BE2C (cell line): ENCODE measurements at regions not wholly inside any gene's neighbourhood (a gene's known extent, or its start where the extent isn't known, plus 50 kb on each side); places are given as distances from the start of the nearest gene placed in this dataset.

Experiments used
- DNase-seq: peaks from one replicate; pipeline ENCODE4 v3.0.0-alpha.2; 2020
- H3K27me3 ChIP-seq: fragments of 250-450 bp; sonication (Bioruptor Pico); 2 replicates; pipeline ENCODE4 v1.5.1; 2020; ENCODE audit warnings: mild to moderate bottlenecking
- H3K36me3 ChIP-seq: fragments of 250-450 bp; sonication (Bioruptor Pico); 2 replicates; pipeline ENCODE4 v1.5.1; 2020; ENCODE audit warnings: mild to moderate bottlenecking
- H3K4me1 ChIP-seq: fragments of 250-450 bp; sonication (Bioruptor Pico); 2 replicates; pipeline ENCODE4 v1.5.1; 2020
- H3K4me3 ChIP-seq: 2 replicates; pipeline ENCODE4 v1.5.1; 2011; ENCODE audit warnings: low read depth, low read length
- H3K9me3 ChIP-seq: fragments of 250-450 bp; sonication (Bioruptor Pico); 2 replicates; pipeline ENCODE4 v1.5.1; 2020
- TF ChIP-seq, protein P1 (sequence below): IDR thresholded peaks from 2 replicates; pipeline ENCODE4 v1.5.1; 2012; ENCODE audit warnings: mild to moderate bottlenecking, low read depth, low read length

DNA sequence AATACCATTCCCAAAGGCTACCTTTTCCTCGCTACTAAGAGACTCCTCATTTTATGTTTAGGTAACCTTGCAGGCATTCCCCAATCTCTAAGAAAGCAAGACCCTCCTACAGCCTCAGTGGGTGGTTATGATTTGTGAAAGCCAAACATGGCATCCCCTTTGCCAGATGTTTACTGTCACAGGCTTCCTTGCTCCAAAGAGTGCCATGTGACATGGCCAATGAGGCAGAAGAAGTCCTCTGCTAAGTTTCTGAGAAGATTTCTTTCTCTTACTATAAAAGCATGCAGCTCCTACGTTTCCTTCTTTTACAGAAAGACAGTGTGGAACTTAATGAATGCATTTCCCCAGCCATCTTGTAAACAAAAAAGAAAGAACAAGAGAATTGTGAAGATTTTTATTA, 688.2 kb downstream of the TBC1D32 start:
- no peaks in the 10 kb centered on the region for H3K27me3 ChIP-seq
- H3K4me3 ChIP-seq = no peak overlapping the region
- TF ChIP-seq, protein P1, sequence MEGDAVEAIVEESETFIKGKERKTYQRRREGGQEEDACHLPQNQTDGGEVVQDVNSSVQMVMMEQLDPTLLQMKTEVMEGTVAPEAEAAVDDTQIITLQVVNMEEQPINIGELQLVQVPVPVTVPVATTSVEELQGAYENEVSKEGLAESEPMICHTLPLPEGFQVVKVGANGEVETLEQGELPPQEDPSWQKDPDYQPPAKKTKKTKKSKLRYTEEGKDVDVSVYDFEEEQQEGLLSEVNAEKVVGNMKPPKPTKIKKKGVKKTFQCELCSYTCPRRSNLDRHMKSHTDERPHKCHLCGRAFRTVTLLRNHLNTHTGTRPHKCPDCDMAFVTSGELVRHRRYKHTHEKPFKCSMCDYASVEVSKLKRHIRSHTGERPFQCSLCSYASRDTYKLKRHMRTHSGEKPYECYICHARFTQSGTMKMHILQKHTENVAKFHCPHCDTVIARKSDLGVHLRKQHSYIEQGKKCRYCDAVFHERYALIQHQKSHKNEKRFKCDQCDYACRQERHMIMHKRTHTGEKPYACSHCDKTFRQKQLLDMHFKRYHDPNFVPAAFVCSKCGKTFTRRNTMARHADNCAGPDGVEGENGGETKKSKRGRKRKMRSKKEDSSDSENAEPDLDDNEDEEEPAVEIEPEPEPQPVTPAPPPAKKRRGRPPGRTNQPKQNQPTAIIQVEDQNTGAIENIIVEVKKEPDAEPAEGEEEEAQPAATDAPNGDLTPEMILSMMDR = no peak
- DNase-seq = no peak
- no peaks in the 10 kb centered on the region for H3K9me3 ChIP-seq
- H3K36me3 ChIP-seq = no peaks in the 10 kb centered on the region
- H3K4me1 ChIP-seq = no peaks in the 10 kb centered on the region

- no peaks in the 10 kb centered on the region for H3K4me1 ChIP-seq
- H3K27me3 ChIP-seq = no peaks in the 10 kb centered on the region
- H3K9me3 ChIP-seq = no peaks in the 10 kb centered on the region
- no peak overlapping the region for H3K4me3 ChIP-seq
- H3K36me3 ChIP-seq = no peaks in the 10 kb centered on the region
- DNase-seq = no peak
- TF ChIP-seq, protein P1 = no peak
These were observed 701.3 kb downstream of the TBC1D32 start for GRCh38 chr6:120632975-120633374.

GRCh38 chr6:120627612-120628011, 706.7 kb downstream of the TBC1D32 start:
- TF ChIP-seq, protein P1 = no peak
- Histone ChIP-seq H3K4me3 (no peak overlapping the region), H3K27me3 (no peaks in the 10 kb centered on the region), H3K9me3 (no peaks in the 10 kb centered on the region), H3K4me1 (no peaks in the 10 kb centered on the region), H3K36me3 (no peaks in the 10 kb centered on the region)
- no peak for DNase-seq

GRCh38 chr6:120622127-120622631, 712.1 kb downstream of the TBC1D32 start:
- peaks cover 4% of the 10 kb centered on the region for H3K4me1 ChIP-seq
- no peaks in the 10 kb centered on the region for H3K9me3 ChIP-seq
- TF ChIP-seq, protein P1 = no peak
- DNase-seq = no peak
- H3K27me3 ChIP-seq = no peaks in the 10 kb centered on the region
- no peak overlapping the region for H3K4me3 ChIP-seq
- no peaks in the 10 kb centered on the region for H3K36me3 ChIP-seq

- Histone ChIP-seq H3K4me1 (peaks cover 4% of the 10 kb centered on the region), H3K27me3 (no peaks in the 10 kb centered on the region), H3K4me3 (no peak overlapping the region), H3K36me3 (no peaks in the 10 kb centered on the region), H3K9me3 (no peaks in the 10 kb centered on the region)
- TF ChIP-seq, protein P1 = no peak
- DNase-seq = no peak
These were observed 713.4 kb downstream of the TBC1D32 start for GRCh38 chr6:120620900-120621299.

DNA sequence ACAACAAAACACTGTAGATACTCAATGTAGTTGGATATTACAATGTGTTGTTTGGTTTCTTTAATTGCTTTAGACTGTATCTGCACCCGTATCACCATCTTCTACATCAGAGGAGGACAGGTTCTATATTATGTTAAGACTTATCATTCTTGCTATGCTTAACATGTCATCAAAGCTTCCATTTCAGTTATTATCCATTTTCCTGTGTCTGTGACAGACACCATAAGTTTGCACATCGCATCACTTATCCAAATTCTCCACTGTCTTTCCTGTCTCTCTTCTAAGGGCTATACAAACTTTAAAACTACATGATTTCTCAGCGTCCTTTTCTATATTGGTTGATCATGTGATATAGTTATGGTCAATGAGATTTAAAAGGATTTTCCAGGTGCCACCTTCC, 719.0 kb downstream of the TBC1D32 start:
- no peaks in the 10 kb centered on the region for H3K9me3 ChIP-seq
- TF ChIP-seq, protein P1 = no peak
- H3K4me1 ChIP-seq = no peaks in the 10 kb centered on the region
- no peak overlapping the region for H3K4me3 ChIP-seq
- H3K36me3 ChIP-seq = no peaks in the 10 kb centered on the region
- H3K27me3 ChIP-seq = no peaks in the 10 kb centered on the region
- no peak for DNase-seq
